Activated CD4-positive, alpha-beta memory T cell treated with anti-CD3 and anti-CD28 coated beads for 36 hours (primary cell): ENCODE measurements at regions not wholly inside any gene's neighbourhood (a gene's known extent, or its start where the extent isn't known, plus 50 kb on each side); places are given as distances from the start of the nearest gene placed in this dataset. TPM values are rescaled to one million over a fixed set of nuclear protein-coding genes. Genes with fewer than 3 reads are reported as not detected.
"Not testable (repeated sequence)": the region's sequence is repeated elsewhere in the genome, so short reads cannot be mapped to it uniquely, and the experiment has no call there.

Experiments used
- CTCF ChIA-PET: fragments of 350-600 bp; sonication (Branson Sonifier 250); formaldehyde crosslinking; loops from one replicate; lab custom pipeline; 2021; ENCODE audit warnings: antibody characterized with exemption, inconsistent platforms; lab: Charles Lee
- POLR2A ChIA-PET: fragments of 350-600 bp; sonication (Branson Sonifier 250); formaldehyde crosslinking; loops from one replicate; lab custom pipeline; 2021; ENCODE audit warnings: antibody characterized with exemption; lab: Charles Lee
- DNase-seq: peaks from one replicate; pipeline ENCODE4 v3.0.0-alpha.2; 2020
- H3K27ac Mint-ChIP-seq: one replicate; pipeline ENCODE4 v1.8.0; 2021; ENCODE audit warnings: mixed read lengths
- H3K27me3 Mint-ChIP-seq: one replicate; pipeline ENCODE4 v1.8.0; 2021; ENCODE audit warnings: mixed read lengths
- H3K36me3 Mint-ChIP-seq: one replicate; pipeline ENCODE4 v1.8.0; 2021; ENCODE audit warnings: mixed read lengths
- H3K4me1 Mint-ChIP-seq: one replicate; pipeline ENCODE4 v1.8.0; 2021; ENCODE audit warnings: low read depth, mixed read lengths
- H3K4me3 Mint-ChIP-seq: one replicate; pipeline ENCODE4 v1.8.0; 2021; ENCODE audit warnings: mild to moderate bottlenecking, mixed read lengths
- H3K9me3 Mint-ChIP-seq: one replicate; pipeline ENCODE4 v1.8.0; 2021; ENCODE audit warnings: mixed read lengths
- intact Hi-C: fragments of 100-400 bp; cut with micrococcal nuclease; formaldehyde crosslinking; loops from one replicate; pipeline ENCODE4 v1.15.1; 2023
- microRNA-seq: library from miRNA; unstranded; fragments of <30 nt; microRNA quantifications from one replicate; pipeline ENCODE4 v1.2.0, GENCODE V29; 2022; ENCODE audit warnings: borderline number of aligned reads, borderline microRNAs expressed, borderline replicate concordance

- DNase-seq: no peak
- no peaks in the 10 kb centered on the region for H3K4me1 Mint-ChIP-seq
- H3K27me3 Mint-ChIP-seq: peaks cover 3% of the 10 kb centered on the region
- CTCF ChIA-PET: no interaction called here
- peaks cover 9% of the 10 kb centered on the region for H3K9me3 Mint-ChIP-seq
- intact Hi-C loops: no loop called here
- POLR2A ChIA-PET: no interaction called here
- H3K36me3 Mint-ChIP-seq: no peaks in the 10 kb centered on the region
- no peak overlapping the region for H3K27ac Mint-ChIP-seq
- no peak overlapping the region for H3K4me3 Mint-ChIP-seq
These were observed 98.2 kb upstream of the NECTIN3 start for GRCh38 chr3:110973263-110973895.

DNA sequence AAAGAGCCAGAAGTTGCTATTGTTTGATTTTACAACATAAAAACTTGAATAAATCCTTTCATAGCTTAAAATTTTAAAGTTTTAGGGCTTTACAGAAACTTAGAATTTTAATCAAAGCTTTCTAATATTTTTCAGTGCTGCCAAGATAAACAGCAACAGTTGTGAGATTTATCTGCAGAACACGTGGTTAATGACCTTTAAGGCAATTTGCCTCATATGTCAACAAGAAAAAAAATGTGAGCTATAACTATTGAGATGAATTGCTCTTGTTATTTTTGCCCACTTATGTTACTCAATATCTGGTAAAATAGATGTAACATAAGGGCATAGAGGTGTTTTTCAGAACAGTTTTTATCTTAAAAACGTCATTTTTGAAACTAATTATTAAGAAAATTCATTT, 96.7 kb upstream of the NECTIN3 start:
- Mint-ChIP-seq H3K4me1 (no peaks in the 10 kb centered on the region), H3K9me3 (peaks cover 1% of the 10 kb centered on the region), H3K27ac (no peak overlapping the region), H3K36me3 (no peaks in the 10 kb centered on the region), H3K4me3 (no peak overlapping the region), H3K27me3 (peaks cover 3% of the 10 kb centered on the region)
- DNase-seq: no peak
- CTCF ChIA-PET: no interaction called here
- POLR2A ChIA-PET: no interaction called here
- intact Hi-C loops: no loop called here

GRCh38 chr3:110984456-110985250, 87.0 kb upstream of the NECTIN3 start:
- Mint-ChIP-seq H3K36me3 (no peaks in the 10 kb centered on the region), H3K9me3 (peaks cover 1% of the 10 kb centered on the region), H3K4me1 (no peaks in the 10 kb centered on the region), H3K4me3 (no peak overlapping the region), H3K27ac (no peak overlapping the region), H3K27me3 (peaks cover 2% of the 10 kb centered on the region)
- ChIA-PET CTCF (no interaction called here), POLR2A (no interaction called here)
- no peak for DNase-seq
- intact Hi-C loops: no loop called here

- POLR2A ChIA-PET: no interaction called here
- H3K9me3 Mint-ChIP-seq: peaks cover 1% of the 10 kb centered on the region
- CTCF ChIA-PET: no interaction called here
These were observed 82.2 kb upstream of the NECTIN3 start for GRCh38 chr3:110989446-110989845.

DNA sequence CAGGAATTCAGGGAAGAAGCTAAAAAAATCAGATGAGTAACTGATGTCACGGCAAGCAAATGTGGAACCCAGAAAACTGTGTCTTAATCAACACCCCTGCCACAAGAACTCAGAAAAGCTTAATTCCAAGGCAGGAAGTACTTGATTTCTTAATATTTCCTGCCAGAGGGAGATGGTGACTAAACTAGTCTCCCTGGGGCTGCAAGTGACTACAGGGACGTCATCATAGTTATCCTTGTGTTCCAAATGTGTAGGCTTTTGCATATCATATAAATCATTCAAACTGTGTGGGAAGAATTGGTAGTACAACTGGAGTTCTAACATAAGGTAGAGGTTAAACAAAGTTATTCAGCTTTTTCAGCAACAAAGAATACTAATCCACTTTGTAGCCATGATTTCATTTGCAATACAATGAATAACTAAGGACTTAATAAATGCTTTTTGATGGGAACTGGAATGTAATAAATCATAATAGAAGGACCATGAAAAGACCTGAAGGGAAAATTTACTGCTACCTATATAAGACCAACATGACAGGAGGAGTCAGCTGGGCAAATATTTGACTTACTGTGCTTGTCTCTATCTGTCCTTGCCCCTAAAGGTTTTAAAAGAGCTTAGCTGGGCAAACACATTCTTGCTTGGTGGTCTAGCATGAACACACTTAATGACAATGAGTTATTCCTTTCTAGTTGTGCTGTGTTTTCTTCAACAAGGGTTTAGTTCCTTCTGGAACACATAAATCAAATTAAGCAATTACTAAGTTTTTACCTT, 76.0 kb upstream of the NECTIN3 start:
- Mint-ChIP-seq H3K9me3 (no peaks in the 10 kb centered on the region), H3K4me1 (no peaks in the 10 kb centered on the region), H3K27me3 (peaks cover 4% of the 10 kb centered on the region), H3K4me3 (no peak overlapping the region), H3K36me3 (no peaks in the 10 kb centered on the region), H3K27ac (no peak overlapping the region)
- ChIA-PET CTCF (interaction anchor here (0.7 kb wide), 1 partner anchor 284 kb away, joined by 3 read pairs; no protein-coding TSS in a partner anchor), POLR2A (no interaction called here)
- intact Hi-C loops: no loop called here
- DNase-seq: no peak

More at GRCh38 chr3:110989446-110989845, 82.2 kb upstream of the NECTIN3 start:
- peaks cover 2% of the 10 kb centered on the region for H3K27me3 Mint-ChIP-seq
- intact Hi-C loops: no loop called here
- no peaks in the 10 kb centered on the region for H3K36me3 Mint-ChIP-seq
- DNase-seq: no peak
- no peaks in the 10 kb centered on the region for H3K4me1 Mint-ChIP-seq
- no peak overlapping the region for H3K4me3 Mint-ChIP-seq
- H3K27ac Mint-ChIP-seq: no peak overlapping the region

GRCh38 chr3:110998766-110999165, 72.8 kb upstream of the NECTIN3 start:
- CTCF ChIA-PET: not testable (repeated sequence)

GRCh38 chr3:111006485-111006884, 65.1 kb upstream of the NECTIN3 start:
- CTCF ChIA-PET: interaction anchor here (0.6 kb wide), 1 partner anchor 513 kb away, joined by 6 read pairs; no protein-coding TSS in a partner anchor

More at GRCh38 chr3:110998766-110999165, 72.8 kb upstream of the NECTIN3 start:
- H3K4me3 Mint-ChIP-seq, H3K4me1 Mint-ChIP-seq, intact Hi-C loops, H3K27ac Mint-ChIP-seq, H3K9me3 Mint-ChIP-seq, H3K27me3 Mint-ChIP-seq, DNase-seq, POLR2A ChIA-PET, H3K36me3 Mint-ChIP-seq: not testable (repeated sequence)

DNA sequence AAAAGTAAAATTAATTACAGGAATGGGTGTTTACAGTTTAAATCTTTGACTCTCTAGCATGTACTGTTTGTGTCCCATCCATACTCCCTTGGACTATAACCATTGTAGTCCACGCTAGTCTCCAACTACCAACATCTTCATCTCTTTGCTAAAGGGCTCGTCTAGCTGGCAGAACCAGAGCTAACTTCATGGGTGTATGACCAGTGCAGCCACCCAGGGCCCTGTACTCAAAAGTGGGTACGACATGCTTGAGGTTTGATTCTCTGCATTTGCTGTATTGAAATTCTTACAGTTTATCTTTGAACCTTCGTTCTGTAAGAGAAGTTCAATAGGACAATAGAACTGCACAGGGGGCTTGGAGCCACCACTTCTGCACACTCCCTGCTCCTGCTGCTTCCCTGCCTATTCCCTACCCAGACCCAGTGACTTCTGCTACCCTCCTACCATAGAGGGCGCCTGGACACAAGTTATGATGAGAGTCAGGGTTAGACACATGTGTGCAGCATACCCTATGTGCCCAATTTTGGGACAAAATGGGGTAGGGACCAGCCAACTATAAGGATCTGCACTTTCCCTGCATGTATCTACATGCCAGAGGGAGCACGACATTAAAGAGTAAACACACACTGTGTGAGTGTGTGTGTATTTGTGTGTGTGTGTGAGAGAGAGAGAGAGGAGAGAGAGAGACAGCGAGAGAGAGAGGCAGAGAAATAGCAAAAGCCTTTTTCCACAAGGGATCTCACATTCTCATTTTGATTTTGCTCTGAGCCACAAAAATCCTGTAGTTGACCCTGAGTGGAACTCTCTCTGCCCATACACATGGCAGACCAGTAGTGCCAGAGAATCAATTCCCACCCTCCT, 59.0 kb upstream of the NECTIN3 start:
- CTCF ChIA-PET: no interaction called here

More at GRCh38 chr3:111006485-111006884, 65.1 kb upstream of the NECTIN3 start:
- H3K27ac Mint-ChIP-seq, DNase-seq, H3K27me3 Mint-ChIP-seq, intact Hi-C loops, H3K4me1 Mint-ChIP-seq, H3K9me3 Mint-ChIP-seq, H3K4me3 Mint-ChIP-seq, H3K36me3 Mint-ChIP-seq: not testable (repeated sequence)
- POLR2A ChIA-PET: interaction anchor here (0.6 kb wide), 1 partner anchor 126 kb away, joined by 3 read pairs; no protein-coding TSS in a partner anchor

More for the DNA sequence above, 59.0 kb upstream of the NECTIN3 start:
- Mint-ChIP-seq H3K9me3 (no peaks in the 10 kb centered on the region), H3K4me3 (no peak overlapping the region), H3K27me3 (no peaks in the 10 kb centered on the region), H3K4me1 (no peaks in the 10 kb centered on the region), H3K27ac (no peak overlapping the region), H3K36me3 (no peaks in the 10 kb centered on the region)
- intact Hi-C loops: loop anchor here (5.0 kb wide), 1 partner anchor 325 kb away; no protein-coding TSS in a partner anchor
- DNase-seq: peak; percentile 31
- POLR2A ChIA-PET: no interaction called here

Small RNA genes in the stretch of these regions (microRNA-seq; reads per million reads assigned to microRNA genes)
- gene MIR4445: not detected
